AG09309 (cell line): ENCODE measurements at regions not wholly inside any gene's neighbourhood (a gene's known extent, or its start where the extent isn't known, plus 50 kb on each side); places are given as distances from the start of the nearest gene placed in this dataset.
"Not testable (repeated sequence)": the region's sequence is repeated elsewhere in the genome, so short reads cannot be mapped to it uniquely, and the experiment has no call there.

Experiments
- DNase-seq: peaks from one replicate; pipeline ENCODE4 v3.0.0-alpha.2; 2010; ENCODE audit warnings: low read depth
- H3K4me3 ChIP-seq: 2 replicates; pipeline ENCODE4 v1.5.1; 2011; ENCODE audit warnings: mild to moderate bottlenecking, low read depth, low read length, moderate library complexity; ENCODE audit not compliant: control insufficient read depth
- TF ChIP-seq, protein P1 (sequence below): IDR thresholded peaks from 2 replicates; pipeline ENCODE4 v1.5.1; 2011; ENCODE audit warnings: mild to moderate bottlenecking, low read depth, low read length, inconsistent platforms; ENCODE audit not compliant: insufficient read depth, control insufficient read depth; ENCODE audit errors: missing control alignments

DNA sequence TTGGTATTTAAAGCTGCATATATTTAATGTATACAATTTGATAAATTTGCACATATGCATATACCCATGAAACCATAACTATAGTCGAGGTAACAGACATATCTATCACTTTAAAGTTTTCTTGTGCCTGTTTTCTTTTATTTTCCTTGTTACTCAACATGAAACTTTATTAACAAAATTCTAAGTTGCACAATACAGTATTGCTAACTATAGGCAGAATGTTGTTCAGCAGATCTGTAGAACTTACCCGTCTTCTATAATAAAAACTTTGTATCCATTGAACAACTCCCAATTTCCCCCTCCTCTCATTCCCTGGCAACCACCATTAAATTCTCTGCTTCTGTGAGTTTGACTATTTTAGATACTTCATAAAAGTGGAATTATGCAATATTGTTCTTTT lies 404.6 kb upstream of the KCND2 start:
- no peak overlapping the region for H3K4me3 ChIP-seq
- TF ChIP-seq, protein P1, sequence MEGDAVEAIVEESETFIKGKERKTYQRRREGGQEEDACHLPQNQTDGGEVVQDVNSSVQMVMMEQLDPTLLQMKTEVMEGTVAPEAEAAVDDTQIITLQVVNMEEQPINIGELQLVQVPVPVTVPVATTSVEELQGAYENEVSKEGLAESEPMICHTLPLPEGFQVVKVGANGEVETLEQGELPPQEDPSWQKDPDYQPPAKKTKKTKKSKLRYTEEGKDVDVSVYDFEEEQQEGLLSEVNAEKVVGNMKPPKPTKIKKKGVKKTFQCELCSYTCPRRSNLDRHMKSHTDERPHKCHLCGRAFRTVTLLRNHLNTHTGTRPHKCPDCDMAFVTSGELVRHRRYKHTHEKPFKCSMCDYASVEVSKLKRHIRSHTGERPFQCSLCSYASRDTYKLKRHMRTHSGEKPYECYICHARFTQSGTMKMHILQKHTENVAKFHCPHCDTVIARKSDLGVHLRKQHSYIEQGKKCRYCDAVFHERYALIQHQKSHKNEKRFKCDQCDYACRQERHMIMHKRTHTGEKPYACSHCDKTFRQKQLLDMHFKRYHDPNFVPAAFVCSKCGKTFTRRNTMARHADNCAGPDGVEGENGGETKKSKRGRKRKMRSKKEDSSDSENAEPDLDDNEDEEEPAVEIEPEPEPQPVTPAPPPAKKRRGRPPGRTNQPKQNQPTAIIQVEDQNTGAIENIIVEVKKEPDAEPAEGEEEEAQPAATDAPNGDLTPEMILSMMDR, result no peak
- DNase-seq, result no peak

DNA sequence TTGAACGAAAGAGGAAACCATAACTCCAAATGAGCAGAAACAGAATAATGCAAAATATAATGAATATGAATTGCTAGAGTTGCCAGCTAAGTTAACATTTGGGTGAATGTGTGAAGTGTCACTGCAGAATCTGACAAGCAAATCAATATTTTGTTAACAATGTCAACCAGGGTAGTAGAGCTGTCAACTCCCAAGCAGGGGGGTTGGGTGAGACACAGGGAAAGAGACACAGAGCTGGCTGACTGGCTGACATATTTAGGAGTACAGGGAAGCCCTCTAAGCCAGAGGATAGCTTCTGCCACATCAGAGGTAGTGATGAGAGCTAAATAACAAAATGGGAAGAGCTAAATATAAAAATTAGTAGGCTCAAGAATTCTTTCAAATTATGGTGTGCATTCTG lies 393.1 kb upstream of the KCND2 start:
- no peak overlapping the region for H3K4me3 ChIP-seq
- TF ChIP-seq, protein P1, result no peak
- DNase-seq, result no peak

- TF ChIP-seq, protein P1, result no peak
- no peak overlapping the region for H3K4me3 ChIP-seq
- no peak for DNase-seq
These were observed 387.0 kb upstream of the KCND2 start for GRCh38 chr7:119886007-119886406.

GRCh38 chr7:119886525-119886924 lies 386.4 kb upstream of the KCND2 start:
- not testable (repeated sequence) for DNase-seq, H3K4me3 ChIP-seq

DNA sequence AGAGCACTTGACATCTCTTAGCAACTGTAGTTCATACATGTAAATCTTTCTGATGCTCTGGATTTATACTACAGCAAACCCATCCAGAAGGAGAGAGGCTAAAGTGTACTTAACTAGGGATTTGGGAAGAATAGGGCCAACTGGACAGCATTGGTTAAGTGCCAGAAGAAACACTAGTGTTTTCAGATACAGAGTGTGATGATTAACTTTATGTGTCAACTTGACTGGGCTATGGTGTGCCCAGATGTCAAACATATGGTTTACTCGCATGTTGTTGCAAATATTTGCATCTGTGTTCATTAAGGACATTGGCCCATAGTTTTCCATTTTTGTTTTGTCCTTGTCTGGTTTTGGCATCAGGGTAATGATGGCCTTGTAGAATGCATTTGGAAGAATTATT lies 384.7 kb upstream of the KCND2 start:
- DNase-seq, result no peak
- TF ChIP-seq, protein P1, result no peak

DNA sequence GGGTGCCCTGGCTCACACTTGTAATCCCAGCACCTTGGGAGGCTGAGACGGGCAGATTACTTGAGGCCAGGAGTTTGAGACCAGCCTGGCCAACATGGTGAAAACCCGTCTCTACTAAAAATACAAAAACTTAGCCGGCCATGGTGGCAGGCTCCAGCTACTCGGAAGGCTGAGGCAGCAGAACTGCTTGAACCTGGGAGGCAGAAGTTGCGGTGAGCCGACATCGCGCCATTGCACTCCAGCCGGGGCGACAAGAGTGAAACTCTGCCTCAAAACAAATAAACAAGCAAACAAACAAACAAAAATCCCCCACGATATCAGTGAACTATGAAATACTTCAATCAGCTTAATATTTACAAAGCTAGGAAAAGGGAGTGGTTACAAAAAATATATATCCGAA lies 382.3 kb upstream of the KCND2 start:
- DNase-seq, result no peak
- TF ChIP-seq, protein P1, result no peak
- no peak overlapping the region for H3K4me3 ChIP-seq

More for the DNA sequence above, 384.7 kb upstream of the KCND2 start:
- H3K4me3 ChIP-seq, result no peak overlapping the region

DNA sequence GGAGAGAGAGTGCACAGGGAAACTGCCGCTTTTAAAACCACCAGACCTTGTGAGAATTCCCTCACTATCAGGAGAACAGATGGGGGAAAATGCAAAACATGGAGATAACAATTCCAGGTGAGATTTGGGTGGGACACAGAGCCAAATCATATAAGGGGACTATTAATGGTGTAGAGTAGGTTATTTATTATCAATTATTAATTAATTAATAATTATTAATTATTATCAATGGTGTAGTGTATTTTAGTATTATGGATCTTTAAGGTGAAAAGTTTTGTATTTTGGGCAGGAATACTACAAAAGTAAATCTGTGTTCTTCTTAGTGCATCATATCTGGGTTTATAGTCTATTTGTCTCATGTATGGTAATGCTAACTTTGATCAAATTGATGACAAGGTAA lies 377.7 kb upstream of the KCND2 start:
- H3K4me3 ChIP-seq, result no peak overlapping the region
- no peak for DNase-seq
- TF ChIP-seq, protein P1, result no peak
